ENCODE measurements at regions not wholly inside any gene's neighbourhood (a gene's known extent, or its start where the extent isn't known, plus 50 kb on each side); places are given as distances from the start of the nearest gene placed in this dataset.

- TF ChIP-seq CTCF (conservative IDR thresholded peaks at IDR 0.05 in 1 of 2, IDR thresholded peaks at IDR 0.05 in 1 of 2; ENCODE audit: extremely low read depth in 1 of 2, insufficient read depth in 1 of 2, low read depth in 1 of 2, low read length in 2 of 2), result no peak
- no peak for TF ChIP-seq EZH2 (IDR thresholded peaks at IDR 0.05; ENCODE audit: borderline replicate concordance, low read length)
Observed at GRCh38 chr14:45715946-45716345, 462.9 kb upstream of the MIS18BP1 start.

All from mammary epithelial cell (primary cell).